Calu3 (cell line): ENCODE measurements at regions not wholly inside any gene's neighbourhood (a gene's known extent, or its start where the extent isn't known, plus 50 kb on each side); places are given as distances from the start of the nearest gene placed in this dataset.
A peak's percentile ranks its signal among the peaks of the same experiment; 100 is the strongest.

ENCODE experiments used
- BruUV-seq: library from RNA; stranded (reverse); fragments of 400-500 nt; replicated peaks from 2 replicates; lab custom pipeline; 2021; lab: Mats Ljungman, UMichigan
- CTCF ChIA-PET: fragments of 300-600 bp; sonication (Branson Sonifier 250); formaldehyde crosslinking; loops from one replicate; lab custom pipeline; 2022; ENCODE audit warnings: antibody characterized with exemption; lab: Charles Lee
- DNase-seq: peaks from one replicate; pipeline ENCODE4 v3.0.0; 2022
- H3K27ac Mint-ChIP-seq: one replicate; pipeline ENCODE4 v1.8.0; 2022; ENCODE audit warnings: mixed read lengths; ENCODE audit not compliant: unreplicated experiment
- H3K27me3 Mint-ChIP-seq: one replicate; pipeline ENCODE4 v1.8.0; 2022; ENCODE audit warnings: mixed read lengths; ENCODE audit not compliant: unreplicated experiment
- H3K36me3 Mint-ChIP-seq: one replicate; pipeline ENCODE4 v1.8.0; 2022; ENCODE audit warnings: mild to moderate bottlenecking, moderate library complexity, mixed read lengths; ENCODE audit not compliant: insufficient read depth, unreplicated experiment
- H3K4me1 Mint-ChIP-seq: one replicate; pipeline ENCODE4 v1.8.0; 2022; ENCODE audit warnings: mild to moderate bottlenecking, low read depth, mixed read lengths; ENCODE audit not compliant: unreplicated experiment
- H3K4me3 Mint-ChIP-seq: one replicate; pipeline ENCODE4 v1.8.0; 2022; ENCODE audit warnings: mild to moderate bottlenecking, low read depth, moderate library complexity, mixed read lengths; ENCODE audit not compliant: unreplicated experiment
- H3K9me3 Mint-ChIP-seq: one replicate; pipeline ENCODE4 v1.8.0; 2022; ENCODE audit warnings: low read depth, mixed read lengths; ENCODE audit not compliant: unreplicated experiment
- intact Hi-C: fragments of 100-400 bp; cut with micrococcal nuclease; formaldehyde crosslinking; loops from one replicate; pipeline ENCODE4 v1.10.0; 2022; ENCODE audit not compliant: unreplicated experiment
- TF ChIP-seq, protein P1 (sequence below): fragments of 200-600 bp; IDR thresholded peaks from one replicate; pipeline ENCODE4 v1.8.0; 2022; ENCODE audit warnings: antibody characterized with exemption; ENCODE audit not compliant: unreplicated experiment

DNA sequence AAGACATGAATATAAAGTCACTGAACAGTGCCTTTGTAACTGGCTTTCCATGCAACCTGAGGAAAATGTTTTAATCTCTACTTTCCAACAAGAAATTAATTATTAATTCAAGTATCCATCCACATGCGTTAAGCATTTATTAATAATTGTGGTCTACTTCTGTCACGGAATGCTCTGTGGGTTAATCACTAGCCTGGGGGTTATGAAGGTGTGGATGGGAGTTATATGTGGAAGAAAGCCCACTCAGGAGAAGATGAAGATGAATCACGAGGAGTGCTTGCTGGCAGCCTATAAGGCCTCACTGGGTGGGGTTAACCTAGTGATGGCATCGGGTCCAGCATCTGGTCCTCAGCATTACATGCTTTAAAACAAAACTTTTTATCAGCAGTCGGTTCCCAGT, 99.5 kb upstream of the AVPR1A start:
- H3K27ac Mint-ChIP-seq: no peak overlapping the region
- no TSS peak for BruUV-seq
- intact Hi-C loops: no loop called here

DNA sequence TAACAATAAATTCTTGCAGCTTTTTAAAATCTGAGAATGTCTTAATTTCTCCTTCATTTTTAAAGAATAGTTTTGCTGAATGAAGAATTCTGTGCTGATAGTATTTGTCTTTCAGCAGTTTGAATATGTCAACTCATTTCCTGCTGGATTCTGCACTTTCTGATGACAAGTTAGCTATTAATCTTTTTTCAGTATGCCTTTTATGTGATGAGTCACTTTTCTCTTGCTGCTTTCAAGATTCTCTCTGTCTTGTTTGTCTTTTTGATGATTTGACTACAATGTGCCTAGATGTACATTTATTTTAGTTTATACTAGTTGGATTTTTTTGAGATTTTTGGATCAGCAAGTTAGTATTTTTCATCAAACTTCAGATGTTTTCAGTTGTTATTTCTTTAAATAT, 87.9 kb upstream of the AVPR1A start:
- TF ChIP-seq, protein P1, sequence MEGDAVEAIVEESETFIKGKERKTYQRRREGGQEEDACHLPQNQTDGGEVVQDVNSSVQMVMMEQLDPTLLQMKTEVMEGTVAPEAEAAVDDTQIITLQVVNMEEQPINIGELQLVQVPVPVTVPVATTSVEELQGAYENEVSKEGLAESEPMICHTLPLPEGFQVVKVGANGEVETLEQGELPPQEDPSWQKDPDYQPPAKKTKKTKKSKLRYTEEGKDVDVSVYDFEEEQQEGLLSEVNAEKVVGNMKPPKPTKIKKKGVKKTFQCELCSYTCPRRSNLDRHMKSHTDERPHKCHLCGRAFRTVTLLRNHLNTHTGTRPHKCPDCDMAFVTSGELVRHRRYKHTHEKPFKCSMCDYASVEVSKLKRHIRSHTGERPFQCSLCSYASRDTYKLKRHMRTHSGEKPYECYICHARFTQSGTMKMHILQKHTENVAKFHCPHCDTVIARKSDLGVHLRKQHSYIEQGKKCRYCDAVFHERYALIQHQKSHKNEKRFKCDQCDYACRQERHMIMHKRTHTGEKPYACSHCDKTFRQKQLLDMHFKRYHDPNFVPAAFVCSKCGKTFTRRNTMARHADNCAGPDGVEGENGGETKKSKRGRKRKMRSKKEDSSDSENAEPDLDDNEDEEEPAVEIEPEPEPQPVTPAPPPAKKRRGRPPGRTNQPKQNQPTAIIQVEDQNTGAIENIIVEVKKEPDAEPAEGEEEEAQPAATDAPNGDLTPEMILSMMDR: no peak
- intact Hi-C loops: no loop called here
- Mint-ChIP-seq H3K36me3 (no peaks in the 10 kb centered on the region), H3K4me3 (no peak overlapping the region), H3K9me3 (peaks cover 6% of the 10 kb centered on the region), H3K27ac (no peak overlapping the region), H3K27me3 (no peaks in the 10 kb centered on the region), H3K4me1 (peaks cover 15% of the 10 kb centered on the region)
- DNase-seq: no peak
- no TSS peak for BruUV-seq
- CTCF ChIA-PET: interaction anchor here (1.0 kb wide), 1 partner anchor 74 kb away, joined by 3 read pairs; no protein-coding TSS in a partner anchor

More for the DNA sequence above, 99.5 kb upstream of the AVPR1A start:
- CTCF ChIA-PET: no interaction called here
- Mint-ChIP-seq H3K36me3 (no peaks in the 10 kb centered on the region), H3K4me3 (no peak overlapping the region), H3K4me1 (peaks cover 8% of the 10 kb centered on the region), H3K27me3 (no peaks in the 10 kb centered on the region), H3K9me3 (no peaks in the 10 kb centered on the region)
- DNase-seq: peak; percentile 11
- TF ChIP-seq, protein P1: no peak

DNA sequence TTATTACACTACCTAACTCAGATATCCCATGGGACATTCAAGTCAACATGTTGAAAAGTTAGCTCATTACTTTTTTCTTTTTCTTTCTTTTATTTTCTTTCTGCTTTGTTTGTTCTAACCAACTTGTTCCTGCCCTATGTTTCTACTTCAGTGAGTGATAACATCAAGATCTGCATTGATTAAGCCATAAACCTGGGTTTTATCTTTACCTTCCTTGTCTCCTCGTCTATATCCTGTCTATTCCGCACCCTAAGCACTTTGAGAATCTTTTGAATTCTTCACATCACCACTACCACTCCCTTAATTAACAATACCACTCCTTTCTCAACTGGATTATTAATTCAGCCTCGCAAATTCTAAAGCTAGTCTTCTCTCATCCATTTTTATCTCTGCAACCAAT, 81.9 kb upstream of the AVPR1A start:
- no peak overlapping the region for H3K4me3 Mint-ChIP-seq
- H3K4me1 Mint-ChIP-seq: peaks cover 16% of the 10 kb centered on the region
- TF ChIP-seq, protein P1: no peak
- no peaks in the 10 kb centered on the region for H3K27me3 Mint-ChIP-seq
- H3K27ac Mint-ChIP-seq: no peak overlapping the region
- no peak for DNase-seq
- no TSS peak for BruUV-seq
- intact Hi-C loops: no loop called here
- no peaks in the 10 kb centered on the region for H3K9me3 Mint-ChIP-seq
- H3K36me3 Mint-ChIP-seq: no peaks in the 10 kb centered on the region
- CTCF ChIA-PET: interaction anchor here (1.0 kb wide), 1 partner anchor 81 kb away, joined by 4 read pairs; no protein-coding TSS in a partner anchor

DNA sequence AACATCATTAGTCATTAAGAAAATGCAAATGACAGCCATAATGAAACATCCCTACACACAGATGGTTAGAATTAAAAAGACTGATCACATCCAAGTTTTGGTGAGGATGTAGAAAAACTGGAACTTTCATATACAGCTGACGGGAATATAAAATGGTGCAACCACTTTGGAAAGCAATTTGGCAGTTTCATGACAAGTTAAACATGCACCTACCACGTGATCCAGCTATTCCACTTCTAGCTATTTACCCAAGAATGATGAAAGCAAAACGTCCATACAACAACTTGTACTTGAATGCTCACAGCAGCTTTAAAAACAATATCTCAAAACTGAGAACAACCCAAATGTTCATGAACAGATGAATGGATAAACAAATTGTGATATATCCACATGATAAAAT, 77.9 kb upstream of the AVPR1A start:
- TF ChIP-seq, protein P1: no peak
- Mint-ChIP-seq H3K27me3 (no peaks in the 10 kb centered on the region), H3K4me1 (peaks cover 9% of the 10 kb centered on the region), H3K36me3 (no peaks in the 10 kb centered on the region), H3K4me3 (no peak overlapping the region), H3K9me3 (no peaks in the 10 kb centered on the region), H3K27ac (no peak overlapping the region)
- CTCF ChIA-PET: no interaction called here
- intact Hi-C loops: no loop called here
- no peak for DNase-seq
- BruUV-seq: no TSS peak
